Fibroblast of skin of back (primary cell): ENCODE measurements at regions not wholly inside any gene's neighbourhood (a gene's known extent, or its start where the extent isn't known, plus 50 kb on each side); places are given as distances from the start of the nearest gene placed in this dataset.
A peak's percentile ranks its signal among the peaks of the same experiment; 100 is the strongest.
"Not testable (repeated sequence)": the region's sequence is repeated elsewhere in the genome, so short reads cannot be mapped to it uniquely, and the experiment has no call there.

Experiments
- DNase-seq: peaks from one replicate; pipeline ENCODE4 v3.0.0-alpha.2; 2013

DNA sequence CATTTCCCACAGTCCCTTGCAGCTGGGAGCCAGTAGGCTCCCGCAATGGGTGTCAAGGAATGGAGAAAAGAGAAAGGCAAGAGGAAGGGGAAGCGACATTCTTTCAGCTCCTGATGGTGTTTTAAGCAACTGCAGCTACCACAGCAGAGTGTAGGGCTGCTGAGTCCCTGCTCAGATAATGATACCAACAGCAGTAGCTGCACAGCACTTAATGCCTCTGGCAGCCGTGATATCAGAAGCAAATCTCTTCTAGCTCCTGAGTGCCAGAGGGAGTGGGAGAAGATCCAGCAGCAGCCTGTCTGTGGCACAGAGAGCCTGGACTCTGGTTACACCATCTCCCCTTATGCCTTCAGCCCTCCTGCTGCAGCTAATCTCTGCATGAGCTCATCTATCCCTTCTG, 186.1 kb upstream of the LMCD1 start:
- DNase-seq, result not testable (repeated sequence)

DNA sequence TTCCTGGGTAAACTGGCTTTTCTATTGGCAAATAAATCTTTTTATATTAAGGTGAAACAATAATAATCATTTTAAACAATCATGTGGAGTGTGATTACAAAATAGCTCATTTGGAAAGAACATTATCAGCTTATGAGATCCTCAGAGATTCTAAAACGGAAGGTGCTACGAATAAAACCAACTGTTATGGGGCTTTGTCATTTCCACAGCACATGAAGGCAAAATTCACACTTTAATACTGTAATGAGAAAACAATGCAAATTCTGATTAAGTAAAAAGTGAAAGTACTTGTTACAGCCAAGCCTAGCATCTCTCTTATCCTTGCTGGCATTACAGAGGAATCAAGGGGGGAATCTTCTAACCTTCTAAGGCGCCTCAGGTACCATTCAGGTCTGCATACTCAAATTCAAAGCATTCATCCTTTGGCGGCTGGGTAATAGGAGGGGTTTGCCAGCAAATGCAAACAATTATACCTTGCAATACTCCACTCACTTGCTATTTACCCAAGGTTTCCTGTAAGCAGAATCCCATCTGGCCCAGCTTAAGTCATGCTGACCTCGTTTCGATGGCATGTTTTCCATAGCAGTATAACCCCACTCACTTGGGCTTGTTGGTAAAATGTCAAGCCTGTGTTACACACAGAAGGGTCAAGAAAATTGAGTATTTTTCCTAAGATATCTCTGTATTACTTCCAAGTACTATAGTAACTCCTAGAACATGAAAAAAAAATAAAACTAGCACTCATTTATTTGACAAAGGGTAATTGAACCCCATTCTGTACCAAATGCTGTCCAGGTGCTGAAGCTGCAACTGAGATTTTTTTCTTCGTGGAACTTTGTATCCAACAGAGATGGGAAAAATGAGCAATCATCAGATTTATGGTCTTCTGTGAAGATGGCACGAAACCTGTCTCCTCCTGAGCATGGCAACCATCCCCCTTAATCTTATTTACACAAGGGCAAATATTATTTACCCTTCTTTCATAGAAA, 183.7 kb upstream of the LMCD1 start:
- peak; percentile 77 for DNase-seq

DNA sequence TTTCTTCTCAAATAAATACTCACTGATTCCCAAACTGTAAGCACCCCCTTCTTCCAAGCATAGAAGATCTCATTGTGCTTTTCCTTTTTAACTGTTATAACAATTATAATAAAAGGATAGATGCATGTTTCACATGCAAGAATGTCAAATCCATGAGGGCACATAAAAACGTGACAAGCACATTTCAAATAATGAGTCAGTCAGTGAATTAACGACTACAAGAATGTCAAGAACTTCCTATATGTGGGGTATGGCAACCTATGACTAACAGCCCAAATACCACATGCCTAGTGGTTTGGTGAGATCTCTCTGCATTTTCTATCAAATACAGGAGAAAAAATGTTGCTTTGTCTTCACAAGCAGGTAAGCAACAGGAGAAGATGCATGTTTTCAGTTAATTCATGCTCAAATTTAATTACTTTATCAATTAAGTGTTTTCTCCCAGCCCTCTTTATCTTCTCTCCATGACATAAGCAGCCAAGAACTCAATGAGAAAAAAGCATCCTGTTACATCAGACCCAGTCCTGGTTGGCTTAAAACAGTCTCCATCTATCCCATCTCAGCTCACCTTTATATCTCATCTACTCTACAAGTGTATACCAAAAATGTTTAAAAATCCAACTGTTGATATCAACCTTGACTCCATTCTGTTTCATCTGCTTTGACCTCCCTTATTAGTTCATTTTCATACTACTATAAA, 181.5 kb upstream of the LMCD1 start:
- peak; percentile 95 for DNase-seq

DNA sequence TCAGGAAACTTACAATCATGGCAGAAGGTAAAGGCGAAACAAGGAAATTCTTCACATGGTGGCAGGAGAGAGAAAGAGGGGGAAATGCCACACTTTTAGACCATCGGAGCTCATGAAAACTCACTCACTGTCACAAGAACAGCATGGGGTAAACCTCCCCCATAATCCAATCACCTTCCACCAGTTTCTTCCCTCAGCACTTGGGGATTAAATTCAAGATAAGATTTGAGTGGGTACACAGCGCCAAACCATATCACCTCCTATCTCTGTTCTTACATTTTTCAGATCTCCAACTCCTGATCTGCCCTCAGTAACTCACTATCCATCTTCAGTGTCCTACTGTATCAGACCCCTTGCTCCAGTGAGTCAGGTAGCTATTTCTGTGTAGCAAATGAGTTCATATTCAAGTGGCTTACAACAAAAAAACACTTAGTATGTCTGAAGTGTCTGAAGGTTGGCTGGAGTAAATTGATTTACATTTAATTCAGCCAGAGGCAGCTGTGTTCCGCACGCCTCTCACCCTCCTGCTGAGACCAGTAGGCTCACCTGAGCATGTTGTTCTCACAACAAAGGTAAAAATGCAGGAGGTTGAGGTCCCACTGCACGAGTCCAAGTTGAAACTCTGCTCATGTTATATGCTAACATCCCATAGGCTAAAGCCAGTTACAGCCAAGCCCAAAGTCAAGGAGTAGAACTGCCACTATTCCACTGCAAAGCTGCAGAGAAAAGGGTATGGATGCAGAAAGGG, 180.7 kb upstream of the LMCD1 start:
- DNase-seq, result no peak

DNA sequence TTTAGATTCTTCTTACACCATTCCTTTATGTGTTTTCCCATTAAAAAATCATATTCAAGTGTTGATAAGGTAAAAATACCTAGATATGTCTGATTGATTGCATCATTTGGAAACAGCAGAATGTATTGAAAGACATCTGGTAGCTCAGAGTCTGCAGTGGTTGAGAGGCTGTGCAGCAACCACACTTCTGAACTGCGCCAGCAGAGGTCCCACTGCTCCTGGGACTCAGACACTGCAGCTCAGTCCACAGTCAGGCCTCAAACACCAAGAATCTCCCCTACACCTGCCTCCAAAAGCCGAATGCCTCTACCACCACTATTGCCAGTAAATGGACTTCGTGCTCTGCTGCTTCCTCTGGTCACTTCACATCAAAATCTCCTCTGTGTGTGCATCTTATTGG, 176.9 kb upstream of the LMCD1 start:
- peak; percentile 48 for DNase-seq

DNA sequence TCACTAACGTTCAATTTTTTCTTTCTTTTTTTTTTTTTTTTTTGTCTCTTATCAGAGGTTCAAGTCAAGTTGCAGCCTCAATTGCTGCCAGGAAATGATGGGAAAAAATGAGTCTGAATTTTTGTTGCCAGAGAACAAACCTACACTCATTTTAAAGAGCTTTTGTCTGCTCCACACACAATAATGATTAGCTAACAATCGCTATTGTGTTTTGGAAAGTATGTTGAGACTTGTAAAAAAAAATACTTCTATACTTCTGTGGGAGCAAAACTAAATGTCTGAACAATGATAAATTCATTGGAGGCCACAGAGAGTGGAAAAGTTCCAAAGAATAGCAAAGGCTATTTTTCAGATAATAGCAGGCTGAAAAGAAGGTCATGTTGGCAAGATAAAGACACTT, 176.3 kb upstream of the LMCD1 start:
- DNase-seq, result no peak

DNA sequence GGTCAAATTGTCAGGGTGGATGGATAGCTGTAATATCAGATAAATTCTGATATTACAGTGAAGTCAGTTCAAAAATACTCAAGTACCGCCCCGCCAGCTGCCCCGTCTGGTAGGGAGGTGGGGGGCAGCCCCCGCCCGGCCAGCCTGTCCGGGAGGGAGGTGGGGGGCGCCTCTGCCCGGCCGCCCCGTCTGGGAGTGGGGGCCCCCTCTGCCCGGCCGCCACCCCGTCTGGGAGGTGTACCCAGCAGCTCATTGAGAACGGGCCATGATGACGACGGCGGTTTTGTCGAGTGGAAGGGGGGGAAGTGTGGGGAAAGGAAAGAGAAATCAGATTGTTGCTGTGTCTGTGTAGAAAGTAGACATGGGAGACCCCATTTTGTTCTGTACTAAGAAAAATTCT, 175.8 kb upstream of the LMCD1 start:
- not testable (repeated sequence) for DNase-seq

DNA sequence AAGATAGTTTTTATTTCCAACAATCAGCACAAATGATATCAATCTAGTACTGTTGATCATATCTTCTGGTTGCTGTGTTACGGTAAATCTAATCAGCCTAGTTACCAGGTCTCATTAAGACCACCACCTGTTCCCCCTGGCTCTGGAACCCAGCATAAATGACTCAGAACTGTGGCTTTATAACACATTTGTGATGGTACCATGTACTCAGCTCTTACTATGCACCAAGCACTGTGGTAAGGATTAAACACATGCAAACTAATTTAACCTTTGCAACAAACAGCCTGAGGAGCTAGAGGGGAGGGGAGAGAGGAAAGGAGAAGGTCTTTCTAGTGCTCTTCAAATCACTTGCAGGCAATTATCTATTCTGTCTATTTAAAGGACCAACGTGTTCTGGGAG, 173.9 kb upstream of the LMCD1 start:
- DNase-seq, result no peak

DNA sequence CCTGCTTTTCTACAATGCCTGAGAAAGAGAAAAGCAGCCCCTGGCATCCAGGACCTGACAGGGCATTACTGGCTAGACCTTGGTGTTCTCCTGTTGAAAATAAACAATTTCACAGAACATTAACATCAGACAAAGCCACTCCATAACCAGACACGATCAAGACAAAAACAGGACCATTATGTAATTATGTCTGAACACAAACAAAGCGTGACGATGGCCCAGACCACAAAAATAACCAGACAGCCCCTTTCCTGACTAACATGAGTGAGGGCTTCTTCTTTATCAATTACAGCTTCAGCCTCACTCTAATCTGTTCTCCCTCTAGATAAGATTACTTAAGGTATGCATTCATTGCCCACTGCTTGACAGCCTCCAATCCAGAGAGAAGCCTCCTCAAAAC, 172.7 kb upstream of the LMCD1 start:
- DNase-seq, result no peak

DNA sequence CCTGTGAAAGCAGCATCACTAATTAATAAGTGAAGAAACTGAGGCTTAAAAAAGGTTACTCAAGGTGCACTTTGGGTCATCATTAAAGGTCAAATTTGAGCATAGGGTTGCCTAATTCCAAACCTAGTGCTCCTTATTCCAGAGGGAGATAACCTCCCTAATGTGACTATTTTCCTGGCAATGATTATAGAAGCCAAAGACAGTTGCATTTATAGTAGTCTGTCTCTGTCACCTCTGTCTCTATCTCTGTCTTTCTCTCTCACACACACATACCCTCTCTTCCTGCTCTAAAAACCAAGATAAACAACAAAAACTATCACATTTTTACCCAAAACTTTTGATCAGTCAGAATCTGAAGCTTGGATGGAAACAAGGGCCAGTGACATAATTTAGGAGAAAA, 172.0 kb upstream of the LMCD1 start:
- DNase-seq, result no peak

DNA sequence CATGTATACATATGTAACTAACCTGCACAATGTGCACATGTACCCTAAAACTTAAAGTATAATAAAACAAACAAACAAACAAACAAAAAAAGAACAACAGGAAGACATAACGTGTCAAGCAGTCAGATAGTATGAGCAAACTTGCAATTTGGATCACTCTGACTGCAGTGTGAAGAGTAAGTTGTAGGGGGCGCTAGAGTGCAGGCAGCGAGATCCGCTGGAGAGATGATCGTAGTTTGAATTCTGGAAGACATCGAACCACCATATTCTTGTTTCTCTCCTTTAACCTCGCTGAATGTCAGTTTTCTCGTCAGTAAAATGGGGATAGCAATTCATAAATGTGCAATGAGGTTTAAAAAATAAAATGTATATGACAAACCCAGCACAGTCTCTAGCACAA, 165.2 kb upstream of the LMCD1 start:
- no peak for DNase-seq

DNA sequence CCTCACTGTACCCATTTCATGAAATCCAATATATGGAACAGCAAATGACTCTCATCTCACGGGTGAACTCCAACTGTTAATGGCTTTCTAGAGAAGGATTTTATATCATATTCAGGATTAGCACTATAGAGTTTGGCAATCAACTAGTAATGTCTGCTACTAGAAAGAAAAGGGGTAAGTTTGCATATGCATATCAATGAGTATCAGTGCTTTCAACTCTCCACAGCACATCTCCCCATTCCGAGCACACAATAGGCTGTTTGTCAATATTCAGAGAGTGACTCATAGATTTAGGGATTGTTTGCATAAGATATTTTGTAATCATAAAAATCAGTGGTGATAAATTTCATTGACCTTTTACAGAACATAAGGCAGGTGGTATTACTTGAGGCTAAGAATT, 163.2 kb upstream of the LMCD1 start:
- no peak for DNase-seq

DNA sequence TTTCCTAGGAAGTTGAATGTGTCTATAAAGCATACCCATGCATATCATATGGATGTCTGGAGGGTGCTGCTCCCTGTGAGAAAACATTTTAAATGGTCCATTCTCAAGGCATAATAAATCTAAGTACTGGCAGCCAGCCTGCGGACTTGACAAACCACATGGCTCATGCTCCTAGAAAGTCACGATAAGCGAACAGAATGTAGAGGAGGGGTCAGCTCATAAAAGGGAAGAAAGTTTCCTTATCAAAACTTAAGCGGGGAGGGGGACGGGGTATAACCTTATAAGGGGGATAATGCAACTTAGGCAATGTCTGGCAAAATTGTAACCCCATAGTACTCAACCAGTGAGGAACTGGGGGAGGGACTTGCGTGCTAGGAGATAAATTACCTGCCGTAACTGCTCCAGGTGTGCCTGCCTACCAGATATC, 159.8 kb upstream of the LMCD1 start:
- DNase-seq, result peak; percentile 48

DNA sequence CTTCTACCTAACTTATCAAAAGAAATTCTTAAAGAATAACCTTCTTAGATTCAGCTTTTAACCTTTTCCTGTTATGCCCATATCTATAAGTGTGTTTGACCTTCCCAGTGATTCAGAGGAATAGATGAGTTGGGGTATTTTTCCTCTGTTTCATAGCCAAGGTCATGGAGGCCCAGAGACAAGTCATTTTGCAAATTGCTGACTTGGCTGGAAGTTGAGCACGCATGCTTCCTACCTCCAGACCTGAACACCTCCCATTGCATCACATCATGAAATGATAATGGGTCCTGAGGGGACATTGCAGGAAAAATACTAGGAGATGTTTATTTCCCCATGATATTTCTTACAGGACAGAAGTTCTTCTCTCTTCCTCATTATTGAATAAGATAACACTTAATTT, 158.6 kb upstream of the LMCD1 start:
- DNase-seq, result no peak

DNA sequence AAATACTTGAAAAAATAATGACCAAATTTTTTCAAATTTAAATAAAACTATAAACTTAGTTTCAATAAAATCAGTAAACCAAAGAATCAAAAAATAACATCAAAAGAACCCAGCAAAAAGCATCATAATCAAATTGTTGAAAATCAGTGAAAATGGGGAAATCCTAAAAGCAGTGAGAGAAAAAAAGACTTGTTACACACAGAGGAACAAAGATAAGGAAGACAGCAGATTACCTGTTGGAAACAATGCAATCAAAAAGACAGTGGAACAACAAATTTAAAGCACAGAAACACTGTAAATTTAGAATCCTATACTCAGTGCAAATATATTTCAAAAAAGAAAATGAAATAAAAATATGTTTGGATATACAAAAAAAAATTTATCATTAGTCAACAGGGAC, 156.2 kb upstream of the LMCD1 start:
- DNase-seq, result no peak

DNA sequence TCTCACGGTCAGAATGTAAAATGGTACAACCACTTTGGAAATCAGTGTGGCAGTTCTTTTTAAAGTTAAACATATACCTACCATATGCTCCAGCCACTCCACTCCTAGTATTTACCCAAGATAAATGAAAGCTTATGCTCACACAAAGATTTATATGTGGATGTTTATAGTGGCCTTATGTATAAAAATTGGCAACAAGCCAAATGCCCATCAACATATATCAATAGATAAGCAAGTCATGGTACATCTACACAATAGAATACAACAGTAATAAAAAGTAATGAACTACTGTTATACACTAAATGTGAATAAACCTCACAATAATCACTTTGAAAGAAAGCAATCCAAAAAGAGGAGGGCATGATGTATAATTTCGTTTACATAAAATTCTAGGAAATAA, 153.5 kb upstream of the LMCD1 start:
- DNase-seq, result no peak

DNA sequence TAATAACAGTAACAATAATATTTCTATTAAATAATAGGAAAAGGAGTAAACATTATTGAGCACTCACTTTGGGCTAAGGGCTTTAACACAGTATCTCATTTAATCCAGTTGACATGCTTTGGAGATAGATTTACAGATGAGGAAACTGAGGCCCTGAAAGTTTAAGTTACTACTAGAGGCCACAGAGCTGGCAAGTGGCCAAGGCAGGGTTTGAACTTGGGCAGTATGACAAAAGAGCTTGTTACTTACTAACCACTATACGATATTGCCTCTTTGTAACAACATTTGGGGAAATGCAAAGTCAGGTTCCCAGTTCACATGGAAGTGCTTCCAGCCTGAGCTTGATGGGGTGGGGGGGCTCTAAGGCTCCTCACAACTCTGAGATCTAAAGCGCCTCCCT, 149.1 kb upstream of the LMCD1 start:
- DNase-seq, result no peak

DNA sequence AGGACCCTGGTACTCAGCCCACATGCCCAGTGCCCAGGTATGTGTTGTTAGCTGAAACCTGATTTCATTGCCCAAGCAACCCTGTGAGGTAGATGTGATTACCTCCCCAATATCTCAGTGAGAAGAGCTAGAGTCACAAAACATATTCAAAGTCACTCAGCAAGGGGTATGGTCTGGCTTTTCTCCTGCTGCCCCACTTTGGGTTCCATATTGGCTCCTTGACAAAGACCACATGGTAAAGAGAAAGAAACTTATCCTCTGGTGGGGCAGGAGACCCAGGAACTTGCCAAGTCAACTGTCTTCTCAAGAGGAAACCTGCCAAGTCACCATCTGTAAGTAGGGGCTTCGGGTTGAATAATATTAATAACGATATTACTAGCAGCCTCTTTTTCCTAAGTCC, 148.3 kb upstream of the LMCD1 start:
- no peak for DNase-seq

DNA sequence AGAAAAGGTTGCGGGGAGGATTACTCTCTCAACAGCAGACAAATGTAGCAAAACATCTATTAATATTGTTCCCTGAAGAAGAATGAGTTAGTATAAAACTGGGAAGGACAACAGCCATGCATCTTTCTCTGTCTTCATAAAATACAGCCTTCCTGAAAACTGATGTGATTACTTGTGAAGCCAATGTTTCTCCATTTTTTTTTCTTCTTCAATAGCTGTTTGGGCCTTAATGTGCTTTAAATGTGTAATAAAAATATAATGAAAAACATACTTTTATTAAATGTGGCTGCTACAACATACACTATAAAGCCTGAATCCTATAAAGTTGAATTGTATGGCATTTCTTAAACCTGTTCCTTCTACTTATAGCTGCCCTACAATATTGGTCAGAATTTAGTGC, 146.3 kb upstream of the LMCD1 start:
- no peak for DNase-seq

DNA sequence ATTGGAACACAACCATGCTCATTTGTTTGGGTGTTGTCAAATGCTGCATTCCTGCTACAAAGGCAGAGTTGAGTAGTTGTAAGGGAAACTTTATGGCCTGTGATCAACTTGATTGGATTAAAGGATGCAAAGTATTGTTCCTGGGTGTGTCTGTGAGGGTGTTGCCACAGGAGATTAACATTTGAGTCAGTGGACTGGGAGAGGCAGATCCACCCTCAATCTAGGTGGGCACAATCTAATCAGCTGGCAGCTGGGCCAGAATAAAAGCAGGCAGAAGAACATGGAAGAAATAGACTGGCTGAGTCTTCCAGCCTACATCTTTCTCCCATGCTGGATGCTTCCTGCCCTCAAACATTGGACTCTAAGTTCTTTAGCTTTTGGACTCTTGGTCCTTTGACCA, 145.6 kb upstream of the LMCD1 start:
- not testable (repeated sequence) for DNase-seq

DNA sequence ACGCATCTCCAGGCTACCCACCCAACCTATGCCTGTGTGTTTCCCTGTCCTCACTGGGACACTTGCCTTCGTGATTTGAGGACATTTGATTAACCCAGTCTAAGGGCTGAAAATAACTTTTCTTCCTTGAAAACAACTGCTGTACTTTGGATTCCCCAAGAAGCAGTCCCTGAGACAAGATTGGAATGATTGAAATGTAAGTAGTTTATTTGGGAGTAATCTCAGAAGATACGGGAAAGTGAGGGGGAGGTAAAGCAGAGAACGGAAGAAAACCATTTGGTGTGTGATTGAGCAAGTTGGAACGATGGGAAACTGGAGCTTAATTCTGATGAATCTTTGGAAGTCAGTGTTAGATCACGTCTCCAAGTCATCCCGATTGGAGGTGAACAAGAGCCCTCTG, 143.8 kb upstream of the LMCD1 start:
- no peak for DNase-seq

DNA sequence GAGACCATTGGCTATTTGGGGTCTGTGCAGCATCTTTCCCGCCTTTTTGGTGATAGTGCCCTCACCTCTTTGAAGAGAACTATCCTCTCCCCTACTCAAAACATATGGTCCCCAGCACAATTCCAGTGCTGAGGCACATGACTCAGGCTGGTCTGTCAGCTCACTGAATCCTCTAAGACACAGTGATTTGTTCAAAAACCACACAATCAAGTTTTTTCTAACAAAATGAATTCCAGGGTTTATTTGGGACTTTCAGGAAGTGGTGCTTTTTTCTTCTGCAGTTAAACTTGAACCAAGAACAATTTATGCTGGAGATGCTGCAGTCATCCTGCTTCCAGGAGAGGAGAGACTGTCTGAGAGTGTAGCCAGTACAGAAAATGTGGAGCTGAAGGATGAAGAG, 142.5 kb upstream of the LMCD1 start:
- peak; percentile 24 for DNase-seq

DNA sequence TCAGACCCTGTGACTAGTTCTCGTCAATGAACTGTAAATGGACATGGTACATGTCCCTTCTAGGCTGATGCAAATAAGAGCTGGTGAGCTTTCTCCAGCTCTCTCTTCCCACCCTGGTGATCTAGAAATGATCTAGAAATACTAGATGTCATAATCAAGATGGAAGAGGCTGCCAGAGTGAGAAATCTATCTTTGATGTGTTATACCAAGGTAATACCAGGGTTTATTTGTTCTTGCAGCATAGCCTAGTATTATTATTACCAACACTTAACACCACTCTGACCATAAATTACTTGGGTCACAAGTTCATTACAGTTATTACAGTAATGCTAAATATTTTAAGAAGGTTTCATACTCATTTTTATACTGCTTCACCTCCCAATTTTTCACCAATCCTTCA, 138.4 kb upstream of the LMCD1 start:
- DNase-seq, result no peak
